CD14-positive monocyte (primary cell): ENCODE measurements at regions not wholly inside any gene's neighbourhood (a gene's known extent, or its start where the extent isn't known, plus 50 kb on each side); places are given as distances from the start of the nearest gene placed in this dataset.

Experiments
- DNase-seq, 3 donors: peaks; one replicate each; pipeline ENCODE4 v3.0.0-alpha.2; 2011 to 2022
- H2AFZ ChIP-seq: 2 replicates; pipeline ENCODE4 v1.6.0; 2012; ENCODE audit warnings: mild to moderate bottlenecking, low read depth, low read length, inconsistent platforms; ENCODE audit not compliant: insufficient read depth, poor library complexity, severe bottlenecking
- H3K27ac ChIP-seq, 2 donors: 1 replicate in 1 of 2; 2 replicates in 1 of 2; pipeline ENCODE4 v1.5.1; 2012 to 2013; ENCODE audit warnings: low read length in 2 of 2, control low read depth in 1 of 2, inconsistent platforms in 1 of 2, low read depth in 1 of 2, mild to moderate bottlenecking in 1 of 2
- H3K27me3 ChIP-seq, 2 donors: one replicate each; pipeline versions ENCODE4 v1.6.0 to v1.6.1; 2011 to 2013; ENCODE audit warnings: low read length in 2 of 2; ENCODE audit not compliant: control insufficient read depth in 2 of 2, insufficient read depth in 2 of 2
- H3K36me3 ChIP-seq, 2 donors: replicated peaks in 1 of 2; 1 replicate in 1 of 2; 2 replicates in 1 of 2; pipeline versions ENCODE4 v1.5.1 to v1.6.1; 2012 to 2013; ENCODE audit warnings: low read length in 2 of 2, control low read depth in 1 of 2, inconsistent platforms in 1 of 2, mild to moderate bottlenecking in 1 of 2; ENCODE audit not compliant: insufficient read depth in 2 of 2, control insufficient read depth in 1 of 2
- H3K4me1 ChIP-seq, 2 donors: 1 replicate in 1 of 2; 2 replicates in 1 of 2; pipeline versions ENCODE4 v1.5.1 to v1.6.1; 2012 to 2013; ENCODE audit warnings: low read length in 2 of 2, control low read depth in 1 of 2, inconsistent platforms in 1 of 2, mild to moderate bottlenecking in 1 of 2, moderate library complexity in 1 of 2; ENCODE audit not compliant: insufficient read depth in 2 of 2, control insufficient read depth in 1 of 2
- H3K4me2 ChIP-seq: replicated peaks from 2 replicates; pipeline ENCODE3; 2012; ENCODE audit warnings: low read length, moderate library complexity, mild to moderate bottlenecking; ENCODE audit not compliant: poor library complexity, severe bottlenecking; ENCODE audit errors: extremely low read depth
- H3K4me3 ChIP-seq, 3 experiments: fragments of 200-600 bp in 1 of 3; sonication (generic) in 1 of 3; replicated peaks in 1 of 3; 1 replicate in 2 of 3; 2 replicates in 1 of 3; pipeline ENCODE4 v1.5.1; 2011 to 2013; ENCODE audit warnings: low read length in 3 of 3, mild to moderate bottlenecking in 3 of 3, control low read depth in 2 of 3, low read depth in 2 of 3, inconsistent platforms in 1 of 3, moderate library complexity in 1 of 3
- H3K79me2 ChIP-seq: 2 replicates; pipeline ENCODE4 v1.6.0; 2012; ENCODE audit warnings: mild to moderate bottlenecking, control low read depth, inconsistent platforms, low read length, moderate library complexity; ENCODE audit not compliant: insufficient read depth
- H3K9ac ChIP-seq: 2 replicates; pipeline ENCODE4 v1.6.0; 2017; ENCODE audit warnings: low read length, mild to moderate bottlenecking; ENCODE audit not compliant: insufficient read depth, poor library complexity, severe bottlenecking
- H3K9me3 ChIP-seq, 2 donors: replicated peaks in 1 of 2; 1 replicate in 1 of 2; 2 replicates in 1 of 2; pipeline versions ENCODE4 v1.5.1 to v1.6.1; 2012 to 2013; ENCODE audit warnings: low read length in 2 of 2, control low read depth in 1 of 2; ENCODE audit not compliant: control insufficient read depth in 1 of 2, insufficient read depth in 1 of 2
- H4K20me1 ChIP-seq: 2 replicates; pipeline ENCODE4 v1.6.0; 2012; ENCODE audit warnings: mild to moderate bottlenecking, low read length, control low read depth, moderate library complexity; ENCODE audit not compliant: insufficient read depth
- H3K27ac Mint-ChIP-seq, 7 donors: one replicate each; pipeline ENCODE4 v1.8.0; 2020; ENCODE audit warnings: mild to moderate bottlenecking in 7 of 7, mixed read lengths in 7 of 7, moderate library complexity in 6 of 7, inconsistent platforms in 2 of 7
- H3K27me3 Mint-ChIP-seq, 3 donors: one replicate each; pipeline ENCODE4 v1.8.0; 2021 to 2022; ENCODE audit warnings: low read depth in 3 of 3, mild to moderate bottlenecking in 3 of 3, mixed read lengths in 3 of 3, moderate library complexity in 3 of 3, inconsistent platforms in 1 of 3
- H3K36me3 Mint-ChIP-seq, 2 donors: one replicate each; pipeline ENCODE4 v1.8.0; 2020; ENCODE audit warnings: mixed read lengths in 2 of 2, inconsistent platforms in 1 of 2, mild to moderate bottlenecking in 1 of 2
- H3K4me1 Mint-ChIP-seq: one replicate; pipeline ENCODE4 v1.8.0; 2020; ENCODE audit warnings: mild to moderate bottlenecking, mixed read lengths
- H3K4me3 Mint-ChIP-seq, 2 donors: one replicate each; pipeline ENCODE4 v1.8.0; 2020; ENCODE audit warnings: mild to moderate bottlenecking in 2 of 2, mixed read lengths in 2 of 2, moderate library complexity in 1 of 2
- H3K9me3 Mint-ChIP-seq, 7 donors: one replicate each; pipeline ENCODE4 v1.8.0; 2020 to 2022; ENCODE audit warnings: mixed read lengths in 7 of 7, mild to moderate bottlenecking in 6 of 7, moderate library complexity in 6 of 7, inconsistent platforms in 2 of 7
- CTCF ChIP-seq: fragments of 200-600 bp; IDR thresholded peaks from one replicate; pipeline ENCODE4 v1.8.0; 2022; ENCODE audit warnings: antibody characterized with exemption, mild to moderate bottlenecking
- WGBS: methylation state at CpG from one replicate; pipeline ENCODE4 v1.1.5; 2013; ENCODE audit warnings: missing lambda C conversion rate; ENCODE audit not compliant: insufficient coverage; 5-methylcytosine and 5-hydroxymethylcytosine counted together
- intact Hi-C, 2 donors: fragments of 100-400 bp; cut with micrococcal nuclease; formaldehyde crosslinking; loops; one replicate each; pipeline versions ENCODE4 v1.15.0 to v1.15.1; 2023

GRCh38 chr14:62491146-62491545, 554.1 kb downstream of the KCNH5 start:
- Mint-ChIP-seq H3K36me3 (no peaks in the 10 kb centered on the region), H3K4me3 (no peak overlapping the region), H3K27ac (no peak overlapping the region), H3K4me1 (no peaks in the 10 kb centered on the region), H3K9me3 (peaks cover 5 to 12% (median 8%) of the 10 kb centered on the region in 7 donors), H3K27me3 (peaks cover 0 to 2% (median 0%) of the 10 kb centered on the region in 3 donors)
- Histone ChIP-seq H3K9me3 (peaks cover 4 to 6% of the 10 kb centered on the region in 2 donors), H4K20me1 (no peaks in the 10 kb centered on the region), H3K79me2 (no peaks in the 10 kb centered on the region), H3K9ac (no peak overlapping the region), H3K4me1 (no peaks in the 10 kb centered on the region), H3K4me3 (no peak overlapping the region), H3K4me2 (no peak overlapping the region), H3K27me3 (no peaks in the 10 kb centered on the region), H3K27ac (no peak overlapping the region), H3K36me3 (no peaks in the 10 kb centered on the region), H2AFZ (no peak overlapping the region)
- WGBS: no CpG with 5 or more reads among the region's 1 CpG
- no peak for DNase-seq
- TF ChIP-seq CTCF: no peak
- intact Hi-C loops: no loop called here

- intact Hi-C loops: no loop called here
Measured at GRCh38 chr14:62497708-62498107, 547.5 kb downstream of the KCNH5 start.

More at GRCh38 chr14:62497708-62498107, 547.5 kb downstream of the KCNH5 start:
- Histone ChIP-seq H3K4me1 (no peaks in the 10 kb centered on the region), H3K36me3 (no peaks in the 10 kb centered on the region), H3K9me3 (peaks cover 19 to 42% of the 10 kb centered on the region in 2 donors), H3K9ac (no peak overlapping the region), H3K4me3 (no peak overlapping the region), H2AFZ (no peak overlapping the region), H3K27ac (no peak overlapping the region), H3K27me3 (no peaks in the 10 kb centered on the region), H3K4me2 (no peak overlapping the region), H4K20me1 (no peaks in the 10 kb centered on the region), H3K79me2 (no peaks in the 10 kb centered on the region)
- TF ChIP-seq CTCF: no peak
- H3K9me3 Mint-ChIP-seq: peaks cover 14 to 25% (median 21%) of the 10 kb centered on the region in 7 donors
- H3K27me3 Mint-ChIP-seq: no peaks in the 10 kb centered on the region
- H3K4me3 Mint-ChIP-seq: no peak overlapping the region
- no peak overlapping the region for H3K27ac Mint-ChIP-seq
- H3K4me1 Mint-ChIP-seq: no peaks in the 10 kb centered on the region
- 25% methylated on average over 1 of the region's 1 CpG for WGBS
- H3K36me3 Mint-ChIP-seq: no peaks in the 10 kb centered on the region
- no peak for DNase-seq
